ENCODE measurements at regions not wholly inside any gene's neighbourhood (a gene's known extent, or its start where the extent isn't known, plus 50 kb on each side); places are given as distances from the start of the nearest gene placed in this dataset.
A peak's percentile ranks its signal among the peaks of the same experiment; 100 is the strongest.
"Not testable (repeated sequence)": the region's sequence is repeated elsewhere in the genome, so short reads cannot be mapped to it uniquely, and the experiment has no call there.

- DNase-seq: no peak
Measured at GRCh38 chr1:90864681-90865080, 147.6 kb upstream of the BARHL2 start.

GRCh38 chr1:90862782-90863181, 145.7 kb upstream of the BARHL2 start:
- no peak for DNase-seq

GRCh38 chr1:90861421-90861820, 144.3 kb upstream of the BARHL2 start:
- not testable (repeated sequence) for DNase-seq

- no peak for DNase-seq
Measured at GRCh38 chr1:90856463-90857007, 139.4 kb upstream of the BARHL2 start.

GRCh38 chr1:90854397-90854924, 137.4 kb upstream of the BARHL2 start:
- DNase-seq: no peak

GRCh38 chr1:90851711-90852050, 134.6 kb upstream of the BARHL2 start:
- DNase-seq: no peak

- DNase-seq: peak; percentile 77 to 79
Measured at GRCh38 chr1:90850898-90851710, 134.0 kb upstream of the BARHL2 start.

- DNase-seq: no peak
Measured at GRCh38 chr1:90850181-90850897, 133.2 kb upstream of the BARHL2 start.

GRCh38 chr1:90841473-90841872, 124.4 kb upstream of the BARHL2 start:
- no peak for DNase-seq

- DNase-seq: no peak
Measured at GRCh38 chr1:90840352-90840751, 123.2 kb upstream of the BARHL2 start.

- DNase-seq: no peak
Measured at GRCh38 chr1:90839323-90839722, 122.2 kb upstream of the BARHL2 start.

GRCh38 chr1:90838720-90839119, 121.6 kb upstream of the BARHL2 start:
- no peak for DNase-seq

GRCh38 chr1:90837420-90837819, 120.3 kb upstream of the BARHL2 start:
- DNase-seq: no peak

GRCh38 chr1:90836345-90836679, 119.2 kb upstream of the BARHL2 start:
- no peak for DNase-seq

- DNase-seq: no peak
Measured at GRCh38 chr1:90835661-90836344, 118.7 kb upstream of the BARHL2 start.

- DNase-seq: no peak
Measured at GRCh38 chr1:90834886-90835660, 118.0 kb upstream of the BARHL2 start.

GRCh38 chr1:90834354-90834885, 117.3 kb upstream of the BARHL2 start:
- DNase-seq: no peak

GRCh38 chr1:90833466-90834110, 116.5 kb upstream of the BARHL2 start:
- no peak for DNase-seq

GRCh38 chr1:90831910-90832309, 114.8 kb upstream of the BARHL2 start:
- no peak for DNase-seq

GRCh38 chr1:90826834-90827233, 109.7 kb upstream of the BARHL2 start:
- DNase-seq: no peak

GRCh38 chr1:90826024-90826423, 108.9 kb upstream of the BARHL2 start:
- DNase-seq: no peak

GRCh38 chr1:90824551-90824950, 107.4 kb upstream of the BARHL2 start:
- no peak for DNase-seq
